GM12864 (cell line): ENCODE measurements at regions not wholly inside any gene's neighbourhood (a gene's known extent, or its start where the extent isn't known, plus 50 kb on each side); places are given as distances from the start of the nearest gene placed in this dataset.

Source experiments
- DNase-seq: peaks from one replicate; pipeline ENCODE4 v3.0.0-alpha.2; 2011; ENCODE audit warnings: low read depth
- H3K4me3 ChIP-seq: 2 replicates; pipeline ENCODE4 v1.5.1; 2011; ENCODE audit warnings: mild to moderate bottlenecking, low read depth, low read length, control low read depth
- CTCF ChIP-seq: IDR thresholded peaks from 2 replicates; pipeline ENCODE4 v1.5.1; 2011; ENCODE audit warnings: low read depth, mild to moderate bottlenecking, moderate library complexity, low read length, control low read depth, inconsistent platforms; ENCODE audit errors: missing control alignments

DNA sequence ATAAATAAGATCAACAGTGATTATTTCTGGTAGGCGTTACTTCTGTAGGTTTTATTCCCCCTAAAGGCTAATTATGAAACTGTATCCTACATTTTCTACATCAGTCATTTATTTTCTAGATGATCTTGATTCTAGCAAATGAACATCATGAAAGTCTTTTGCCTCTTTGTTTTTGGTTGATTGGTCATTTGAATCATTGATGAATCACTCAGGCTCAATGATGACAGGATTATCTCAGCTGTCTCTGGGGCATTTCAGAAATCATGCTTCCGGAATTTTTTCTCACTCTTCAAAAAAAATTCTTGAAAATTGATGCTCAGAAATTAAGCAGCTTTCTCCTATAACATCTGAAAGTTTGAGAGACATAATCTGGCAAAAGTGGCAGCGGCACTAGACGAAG is 298.9 kb upstream of the TCF4 start:
- TF ChIP-seq CTCF = no peak
- H3K4me3 ChIP-seq = no peak overlapping the region
- DNase-seq = no peak

GRCh38 chr18:55884498-55884897 is 296.5 kb upstream of the TCF4 start:
- no peak for TF ChIP-seq CTCF
- DNase-seq = no peak

GRCh38 chr18:55880617-55881016 is 292.6 kb upstream of the TCF4 start:
- H3K4me3 ChIP-seq = no peak overlapping the region
- no peak for TF ChIP-seq CTCF

More at GRCh38 chr18:55884498-55884897, 296.5 kb upstream of the TCF4 start:
- no peak overlapping the region for H3K4me3 ChIP-seq

DNA sequence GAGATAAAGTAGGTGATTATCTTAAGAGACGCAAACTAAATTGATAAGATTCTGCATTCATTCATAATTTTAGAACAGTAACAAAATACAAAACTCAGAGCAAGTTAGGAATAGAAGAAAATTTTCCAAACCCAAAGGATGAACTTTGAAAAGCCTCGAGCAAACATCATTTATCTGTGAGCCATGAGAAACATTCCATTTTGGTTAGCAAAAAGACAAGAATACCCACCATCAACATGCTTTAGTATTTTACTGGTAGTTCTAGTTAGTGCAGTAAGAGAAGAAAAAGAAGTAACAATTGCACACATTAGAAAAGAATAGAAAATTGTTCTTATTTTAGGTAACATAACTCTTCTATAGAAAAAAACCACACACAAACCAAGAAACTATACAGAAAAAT is 291.3 kb upstream of the TCF4 start:
- H3K4me3 ChIP-seq = no peak overlapping the region
- TF ChIP-seq CTCF = no peak
- no peak for DNase-seq

More at GRCh38 chr18:55880617-55881016, 292.6 kb upstream of the TCF4 start:
- no peak for DNase-seq

GRCh38 chr18:55878224-55878623 is 290.2 kb upstream of the TCF4 start:
- TF ChIP-seq CTCF = no peak
- DNase-seq = no peak
- no peak overlapping the region for H3K4me3 ChIP-seq

DNA sequence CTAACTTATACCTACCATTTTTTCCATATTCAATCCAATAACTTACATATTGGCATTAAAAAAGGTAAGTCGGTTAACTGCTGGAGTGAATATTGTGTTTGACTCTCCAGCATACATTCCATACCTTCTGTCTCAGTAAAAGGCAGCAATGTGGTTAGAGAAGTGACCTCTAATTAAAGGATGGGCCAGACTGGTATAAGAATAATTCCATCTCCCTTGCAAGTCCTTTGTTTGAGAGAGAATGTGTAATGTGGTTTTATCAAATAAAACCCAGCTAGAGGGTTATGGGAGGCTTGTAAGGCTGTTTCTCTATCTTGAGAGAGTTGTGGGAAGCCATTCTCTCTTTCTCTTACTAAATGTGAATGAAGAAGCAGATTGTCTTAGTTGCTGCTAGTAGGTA is 289.3 kb upstream of the TCF4 start:
- no peak for TF ChIP-seq CTCF
- DNase-seq = no peak
- no peak overlapping the region for H3K4me3 ChIP-seq

- DNase-seq = no peak
- no peak overlapping the region for H3K4me3 ChIP-seq
- no peak for TF ChIP-seq CTCF
Measured at GRCh38 chr18:55876254-55876653, 288.3 kb upstream of the TCF4 start.
